HEK293 (cell line): ENCODE measurements at regions not wholly inside any gene's neighbourhood (a gene's known extent, or its start where the extent isn't known, plus 50 kb on each side); places are given as distances from the start of the nearest gene placed in this dataset.

Experiments
- CTCF ChIP-seq: fragments of 450-650 bp; formaldehyde crosslinking; IDR thresholded peaks from 2 replicates; pipeline ENCODE4 v1.5.1; 2016; ENCODE audit warnings: missing biosample characterization, missing genetic modification characterization
- HOXD13 ChIP-seq: sonication (generic); formaldehyde crosslinking; IDR thresholded peaks from 2 replicates; pipeline ENCODE4 v1.8.0; 2022; ENCODE audit warnings: missing genetic modification reagents, borderline replicate concordance
- KLF7 ChIP-seq: fragments of 450-650 bp; formaldehyde crosslinking; IDR thresholded peaks from 2 replicates; pipeline ENCODE4 v1.5.1; 2016; ENCODE audit warnings: missing biosample characterization, missing genetic modification characterization, borderline replicate concordance

DNA sequence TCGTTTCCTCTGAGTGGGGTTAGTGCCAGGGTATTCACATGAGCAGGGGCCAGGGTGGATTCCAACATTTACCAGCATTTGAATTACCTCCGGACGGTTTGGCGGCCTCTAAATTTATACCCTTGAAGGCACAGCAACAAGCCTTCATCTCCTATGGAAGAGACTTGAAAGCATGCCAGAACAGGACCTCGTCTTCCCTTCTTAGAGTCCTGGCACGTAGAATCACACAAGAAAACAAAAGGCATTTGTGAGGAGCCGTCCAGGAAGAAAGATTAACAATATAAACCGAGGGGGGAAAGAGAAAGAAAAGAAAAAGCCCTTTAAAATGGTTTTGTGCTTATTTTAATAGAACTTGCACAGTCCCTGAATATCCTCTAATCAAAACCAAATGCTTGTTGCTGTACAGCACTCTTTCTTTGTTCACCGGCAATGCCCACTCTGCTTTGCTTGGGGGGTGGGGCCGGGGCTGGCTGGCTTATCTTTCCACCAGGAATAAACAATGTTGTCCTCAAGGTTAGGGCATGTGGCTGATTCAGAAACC is 575.8 kb upstream of the ZNF462 start:
- TF ChIP-seq CTCF (tag by site-specific recombination): no peak
- TF ChIP-seq KLF7 (tag by site-specific recombination): no peak
- no peak for TF ChIP-seq HOXD13 (CRISPR knock-in tag)
